NAMALWA (cell line): ENCODE measurements at regions not wholly inside any gene's neighbourhood (a gene's known extent, or its start where the extent isn't known, plus 50 kb on each side); places are given as distances from the start of the nearest gene placed in this dataset.

Experiments
- DNase-seq: peaks from one replicate; pipeline ENCODE4 v3.0.0-alpha.2; 2015; ENCODE audit warnings: low spot score

GRCh38 chr2:237271698-237272652 lies 142.0 kb downstream of the COL6A3 start:
- no peak for DNase-seq
